IPS-11a (cell line): ENCODE measurements at regions not wholly inside any gene's neighbourhood (a gene's known extent, or its start where the extent isn't known, plus 50 kb on each side); places are given as distances from the start of the nearest gene placed in this dataset.
"Not testable (repeated sequence)": the region's sequence is repeated elsewhere in the genome, so short reads cannot be mapped to it uniquely, and the experiment has no call there.

Source experiments
- H3K4me3 ChIP-seq: one replicate; pipeline ENCODE4 v1.5.1; 2013; ENCODE audit warnings: low read depth, low read length, control low read depth

GRCh38 chr21:5103880-5104561 is 5417.4 kb upstream of the TPTE start:
- H3K4me3 ChIP-seq, result not testable (repeated sequence)

DNA sequence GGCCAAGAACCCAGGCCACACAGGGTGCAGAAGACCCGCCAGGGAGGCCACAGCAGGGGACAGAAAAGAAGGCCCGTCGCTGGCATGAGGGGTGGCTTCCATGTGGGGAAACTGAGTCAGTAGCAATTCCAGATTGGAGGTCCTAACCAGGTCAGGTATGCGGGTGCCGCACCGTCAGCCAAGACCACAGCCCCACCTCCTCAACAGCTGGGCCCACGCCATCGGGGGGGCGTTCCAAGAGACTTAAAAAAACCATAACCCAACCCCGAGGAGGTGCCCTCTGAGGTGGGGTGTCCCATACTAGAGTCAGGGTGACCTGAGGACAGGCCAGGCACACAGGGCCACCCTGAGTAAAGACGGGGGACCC is 5416.8 kb upstream of the TPTE start:
- not testable (repeated sequence) for H3K4me3 ChIP-seq

DNA sequence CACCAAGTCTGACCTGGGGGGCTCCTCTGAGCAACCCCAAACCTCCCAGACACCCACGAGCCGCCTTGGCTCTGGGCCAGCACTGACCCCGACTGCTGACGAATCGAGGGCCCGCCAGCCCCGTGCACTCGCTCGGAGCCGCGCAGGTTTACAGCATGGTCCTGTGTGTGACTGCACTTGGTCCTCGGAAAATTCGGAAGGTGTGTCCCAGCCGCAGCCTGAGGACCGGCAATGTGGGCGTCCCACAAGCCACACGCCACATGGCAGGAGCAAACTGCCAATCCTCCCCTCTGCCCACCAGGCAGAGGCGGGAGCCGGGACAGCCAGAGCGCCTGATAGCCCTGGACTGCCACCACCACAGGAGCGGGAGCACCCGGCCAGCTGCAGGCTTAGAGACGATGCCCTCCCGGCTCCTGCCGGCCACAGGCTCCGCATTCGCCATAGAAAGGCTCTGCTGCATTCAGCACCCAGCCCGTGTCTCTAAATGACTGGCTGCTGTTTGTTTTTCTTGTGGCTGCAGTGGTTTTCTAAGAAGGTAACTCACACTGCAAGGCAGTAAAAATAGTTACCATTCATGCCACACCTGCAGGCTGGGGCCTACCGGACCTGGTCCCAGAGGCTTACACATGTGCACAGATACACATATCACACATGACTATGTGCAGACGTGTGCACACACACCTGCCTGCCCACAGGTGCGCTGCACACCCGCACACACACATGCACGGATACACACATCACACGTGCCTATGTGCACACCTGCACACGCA is 5415.3 kb upstream of the TPTE start:
- not testable (repeated sequence) for H3K4me3 ChIP-seq

DNA sequence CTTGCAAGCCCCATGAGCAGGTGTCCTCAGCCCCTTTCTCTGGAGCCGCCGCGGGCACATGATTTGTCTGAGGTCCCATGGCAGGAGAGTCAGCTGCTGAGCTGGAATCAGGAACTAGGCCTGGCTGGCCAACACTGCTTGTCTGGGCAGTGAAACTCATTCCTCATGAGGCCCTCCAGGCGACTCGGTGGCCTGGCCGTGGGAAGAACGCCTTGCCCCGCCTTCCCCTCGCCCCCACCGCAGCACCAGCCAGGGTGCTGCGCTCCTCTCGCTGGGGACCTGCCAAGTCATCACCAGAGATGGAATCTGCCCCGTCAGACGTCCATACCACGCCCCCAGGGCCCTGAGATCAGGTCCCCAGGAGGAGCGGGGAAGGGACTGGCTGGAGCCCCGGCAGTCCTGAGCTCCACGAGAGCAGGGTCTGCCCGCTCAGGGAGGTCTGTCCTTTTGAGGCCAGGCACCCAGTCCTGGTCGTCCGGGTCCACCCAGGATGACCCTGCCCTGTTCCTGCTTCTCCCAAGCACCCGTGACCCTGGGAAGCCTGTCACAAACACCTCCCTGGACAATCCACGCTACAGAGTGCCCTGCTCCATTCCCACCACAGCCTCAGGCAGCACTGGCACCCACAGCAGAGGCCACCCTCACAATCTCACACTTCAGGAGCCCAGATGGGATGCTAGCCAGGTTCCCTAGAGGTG is 5414.5 kb upstream of the TPTE start:
- H3K4me3 ChIP-seq, result not testable (repeated sequence)

- H3K4me3 ChIP-seq, result not testable (repeated sequence)
Measured at GRCh38 chr21:5107637-5108036, 5413.7 kb upstream of the TPTE start.

DNA sequence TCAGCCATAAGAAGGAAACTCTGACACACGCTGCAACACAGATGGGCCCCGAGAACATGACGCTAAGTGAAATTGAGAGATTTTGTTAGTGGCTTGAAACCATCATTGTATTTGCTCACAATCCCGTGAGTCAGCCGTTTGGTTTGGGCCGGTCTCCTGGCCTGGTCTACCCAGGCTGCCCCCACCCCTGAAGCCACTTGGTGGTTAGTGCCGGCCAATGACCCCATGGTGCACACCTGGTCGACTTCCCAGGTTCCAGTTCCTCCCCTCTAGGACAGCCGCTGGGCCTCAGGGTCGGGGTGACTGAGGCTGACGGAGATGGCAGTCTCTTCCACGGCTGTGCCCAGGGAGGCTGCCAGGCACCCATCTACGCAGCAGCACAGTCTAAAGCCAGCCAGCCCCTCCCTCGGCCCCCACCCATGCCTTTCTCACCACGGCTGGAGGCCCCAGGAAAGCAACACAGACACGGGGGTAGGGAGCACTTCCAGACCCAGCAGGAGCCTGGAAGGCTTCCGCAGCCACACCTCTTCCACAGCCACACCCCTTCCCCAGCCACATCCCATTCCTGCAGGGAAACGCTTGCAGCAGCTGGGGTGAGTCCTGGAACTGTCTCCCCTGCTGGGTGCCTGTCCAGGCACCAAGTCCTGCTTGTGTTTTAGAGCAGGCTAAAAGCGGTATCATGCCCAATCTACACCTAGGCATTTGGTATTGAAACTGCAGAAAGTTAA is 5413.2 kb upstream of the TPTE start:
- not testable (repeated sequence) for H3K4me3 ChIP-seq

DNA sequence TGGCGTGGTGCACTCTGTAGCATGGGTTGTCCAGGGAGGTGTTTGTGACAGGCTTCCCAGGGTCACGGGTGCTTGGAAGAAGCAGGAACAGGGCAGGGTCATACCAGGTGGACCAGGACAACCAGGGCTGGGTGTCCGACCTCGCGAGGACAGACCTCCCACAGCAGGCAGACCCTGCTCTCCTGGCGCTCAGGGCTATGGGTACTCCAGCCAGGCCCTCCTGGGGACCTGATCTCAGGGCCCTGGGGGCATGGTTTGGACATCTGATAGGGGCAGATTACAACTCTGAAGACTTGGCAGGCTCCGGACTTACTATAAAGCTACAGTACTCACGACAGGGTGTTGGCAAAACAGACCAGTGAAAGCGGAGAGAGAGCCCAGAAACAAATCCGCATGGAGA is 5410.2 kb upstream of the TPTE start:
- not testable (repeated sequence) for H3K4me3 ChIP-seq

GRCh38 chr21:5113092-5113491 is 5408.3 kb upstream of the TPTE start:
- not testable (repeated sequence) for H3K4me3 ChIP-seq

GRCh38 chr21:5114468-5114867 is 5406.9 kb upstream of the TPTE start:
- not testable (repeated sequence) for H3K4me3 ChIP-seq

DNA sequence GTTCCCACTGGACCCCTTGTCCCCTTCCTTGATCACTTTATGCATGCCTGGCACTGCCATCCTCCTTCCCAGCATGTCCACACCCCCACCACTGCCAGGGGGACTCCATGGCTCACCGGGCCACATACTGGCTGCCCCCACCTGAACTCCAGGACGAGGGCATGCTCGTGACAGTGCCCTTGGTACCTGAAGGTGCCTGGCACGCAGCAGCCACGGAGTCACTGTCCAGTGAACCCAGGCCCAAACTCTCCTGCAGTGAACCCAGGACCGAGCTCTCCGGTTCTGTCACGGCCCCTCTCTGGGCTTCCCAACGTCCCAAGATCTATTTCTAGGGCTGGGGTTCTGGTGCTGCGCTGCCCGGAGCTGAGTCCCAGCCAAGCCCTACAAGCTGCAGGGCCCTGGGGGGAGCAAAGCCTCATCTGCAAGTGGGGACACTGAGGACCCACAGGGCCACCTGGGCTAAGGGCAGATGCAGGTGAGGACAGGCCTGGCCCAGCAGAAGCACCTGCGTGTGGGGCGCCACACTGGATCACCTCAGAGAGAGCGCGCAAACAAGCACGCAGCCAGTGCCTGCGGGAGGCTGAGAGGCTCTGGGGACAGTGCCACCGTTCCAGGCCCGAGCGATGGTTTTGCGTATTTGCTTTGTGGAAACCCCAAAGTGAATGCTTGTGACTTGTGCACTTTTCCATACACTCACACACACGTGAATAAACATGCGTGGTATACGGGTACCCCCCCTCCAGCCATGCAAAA is 5406.3 kb upstream of the TPTE start:
- not testable (repeated sequence) for H3K4me3 ChIP-seq

DNA sequence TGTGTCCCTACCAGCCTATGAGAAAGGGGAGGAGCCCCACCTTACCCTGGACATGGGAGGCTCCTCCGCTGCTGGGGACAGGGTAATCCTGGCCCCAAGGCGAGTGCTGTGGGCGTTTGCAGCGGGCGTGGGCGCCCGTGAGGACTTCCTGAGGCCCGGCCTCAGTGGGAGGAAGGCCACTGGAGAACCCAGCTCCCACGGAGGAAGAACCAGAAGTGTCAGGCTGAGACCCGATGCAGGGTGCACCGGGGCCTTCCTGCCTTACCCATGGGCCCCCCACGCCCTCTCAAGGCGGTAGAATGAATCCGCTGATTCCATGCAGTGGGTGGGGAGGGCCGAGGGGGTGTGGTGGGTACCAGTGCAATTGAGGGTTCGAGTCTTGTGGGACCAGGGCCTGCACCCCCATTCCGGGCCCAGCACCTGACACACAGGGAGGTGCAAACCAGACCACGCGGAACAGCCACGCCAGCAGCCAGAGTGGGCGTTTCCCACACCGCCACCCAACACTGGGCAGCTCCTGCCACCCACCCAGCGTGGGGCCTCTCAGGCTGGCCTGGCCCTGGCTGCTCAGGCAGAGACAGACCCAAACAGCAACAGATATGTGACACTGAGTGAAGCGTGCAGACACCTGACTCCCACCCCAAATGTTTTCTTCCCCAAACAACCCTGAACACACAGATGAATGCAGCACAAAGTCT is 5405.6 kb upstream of the TPTE start:
- H3K4me3 ChIP-seq, result not testable (repeated sequence)

GRCh38 chr21:5116344-5117123 is 5404.8 kb upstream of the TPTE start:
- H3K4me3 ChIP-seq, result not testable (repeated sequence)

DNA sequence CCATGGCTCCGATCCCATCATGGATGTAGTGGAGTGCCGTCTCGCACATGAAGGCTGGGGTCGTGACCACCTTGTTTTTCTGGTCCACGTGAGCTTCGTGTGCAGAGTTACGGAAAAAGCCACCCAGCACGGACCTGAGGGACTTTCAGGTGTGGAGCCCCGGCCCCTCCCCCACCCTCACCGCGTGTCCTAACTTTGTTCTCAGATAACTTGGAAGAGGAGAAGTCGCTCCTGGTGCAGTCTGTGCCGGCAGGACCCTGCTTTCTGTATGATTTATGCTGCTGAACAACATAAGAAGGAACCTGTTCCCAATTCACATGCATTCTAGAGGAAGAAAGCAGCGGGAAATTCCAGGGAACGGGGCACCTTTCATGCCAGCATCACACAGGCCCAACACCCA is 5404.2 kb upstream of the TPTE start:
- not testable (repeated sequence) for H3K4me3 ChIP-seq

GRCh38 chr21:5117666-5118295 is 5403.6 kb upstream of the TPTE start:
- H3K4me3 ChIP-seq, result not testable (repeated sequence)

- H3K4me3 ChIP-seq, result not testable (repeated sequence)
Measured at GRCh38 chr21:5118296-5118679, 5403.1 kb upstream of the TPTE start.

GRCh38 chr21:5119179-5119578 is 5402.2 kb upstream of the TPTE start:
- not testable (repeated sequence) for H3K4me3 ChIP-seq

GRCh38 chr21:5121399-5121798 is 5400.0 kb upstream of the TPTE start:
- H3K4me3 ChIP-seq, result not testable (repeated sequence)

DNA sequence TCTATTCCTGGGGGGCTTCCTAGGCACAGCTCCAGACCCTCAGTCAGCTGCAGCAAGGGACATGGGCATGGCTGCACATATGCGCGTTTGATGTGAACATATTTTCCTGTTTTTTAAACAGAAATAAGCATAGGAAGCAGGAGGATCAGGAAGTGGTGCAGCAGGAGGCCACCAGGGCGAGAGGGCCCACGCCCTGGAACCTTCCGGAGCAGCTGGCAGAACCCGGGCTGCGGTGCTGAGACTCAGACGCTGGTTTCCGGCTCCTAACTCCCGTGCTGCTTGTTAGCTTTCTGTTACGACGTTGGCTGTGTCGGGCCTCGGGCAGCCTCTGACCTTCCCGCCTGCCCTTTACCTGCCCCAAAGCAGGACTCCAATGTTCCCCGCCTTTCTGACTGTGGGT is 5399.5 kb upstream of the TPTE start:
- not testable (repeated sequence) for H3K4me3 ChIP-seq

DNA sequence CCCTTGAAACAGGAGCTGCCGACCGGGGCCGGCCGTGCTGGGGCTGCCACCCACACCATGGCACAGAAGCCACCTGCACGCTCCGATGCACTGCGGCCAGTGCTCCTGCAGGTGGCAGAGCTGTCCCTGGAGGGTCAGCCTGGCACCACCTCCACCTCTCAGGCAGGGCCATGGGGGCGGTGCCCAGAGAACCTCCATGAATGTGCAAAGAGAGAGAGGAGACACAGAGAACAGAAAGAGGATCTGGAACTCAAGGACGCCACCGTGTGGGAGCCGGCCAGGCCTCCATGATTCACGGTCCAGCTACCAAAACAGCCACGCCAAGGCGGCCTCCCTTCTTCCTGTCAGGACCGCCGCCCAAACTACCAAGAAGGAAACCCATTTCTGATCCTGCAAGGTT is 5397.7 kb upstream of the TPTE start:
- H3K4me3 ChIP-seq, result not testable (repeated sequence)
